Fibroblast of lung (primary cell): ENCODE measurements at regions not wholly inside any gene's neighbourhood (a gene's known extent, or its start where the extent isn't known, plus 50 kb on each side); places are given as distances from the start of the nearest gene placed in this dataset.

Experiments used
- EZH2 ChIP-seq: IDR thresholded peaks from 2 replicates; pipeline ENCODE4 v1.5.1; 2012; ENCODE audit warnings: low read length, control low read depth, mild to moderate bottlenecking; ENCODE audit errors: missing control alignments
- TF ChIP-seq, protein P1 (sequence below), 2 donors: IDR thresholded peaks in 1 of 2; conservative IDR thresholded peaks in 1 of 2; 1 replicate in 1 of 2; 2 replicates in 1 of 2; pipeline ENCODE4 v1.5.1; 2011 to 2012; ENCODE audit warnings: low read length in 2 of 2, control low read depth in 1 of 2, inconsistent platforms in 1 of 2, low read depth in 1 of 2, mild to moderate bottlenecking in 1 of 2

DNA sequence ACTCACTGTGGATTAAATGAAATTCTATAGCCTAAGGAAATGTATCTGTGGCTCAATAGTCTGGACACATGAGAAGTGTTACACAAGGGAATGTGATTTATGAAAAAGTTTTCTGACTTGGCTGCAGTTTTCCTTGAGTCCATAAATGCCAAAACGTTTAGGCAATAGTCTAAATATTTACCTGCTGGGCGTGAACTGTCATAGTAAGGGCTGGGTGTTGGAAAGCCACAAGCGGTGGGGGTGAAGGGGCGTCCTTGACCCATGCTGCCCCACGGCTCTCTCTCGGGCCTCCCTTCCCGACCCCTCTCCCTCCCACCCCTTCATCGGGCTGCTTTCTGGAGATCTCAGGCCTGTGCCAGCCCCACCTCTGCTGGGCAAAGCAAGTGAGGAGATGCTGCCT, 223.7 kb downstream of the BUB3 start:
- TF ChIP-seq, protein P1, sequence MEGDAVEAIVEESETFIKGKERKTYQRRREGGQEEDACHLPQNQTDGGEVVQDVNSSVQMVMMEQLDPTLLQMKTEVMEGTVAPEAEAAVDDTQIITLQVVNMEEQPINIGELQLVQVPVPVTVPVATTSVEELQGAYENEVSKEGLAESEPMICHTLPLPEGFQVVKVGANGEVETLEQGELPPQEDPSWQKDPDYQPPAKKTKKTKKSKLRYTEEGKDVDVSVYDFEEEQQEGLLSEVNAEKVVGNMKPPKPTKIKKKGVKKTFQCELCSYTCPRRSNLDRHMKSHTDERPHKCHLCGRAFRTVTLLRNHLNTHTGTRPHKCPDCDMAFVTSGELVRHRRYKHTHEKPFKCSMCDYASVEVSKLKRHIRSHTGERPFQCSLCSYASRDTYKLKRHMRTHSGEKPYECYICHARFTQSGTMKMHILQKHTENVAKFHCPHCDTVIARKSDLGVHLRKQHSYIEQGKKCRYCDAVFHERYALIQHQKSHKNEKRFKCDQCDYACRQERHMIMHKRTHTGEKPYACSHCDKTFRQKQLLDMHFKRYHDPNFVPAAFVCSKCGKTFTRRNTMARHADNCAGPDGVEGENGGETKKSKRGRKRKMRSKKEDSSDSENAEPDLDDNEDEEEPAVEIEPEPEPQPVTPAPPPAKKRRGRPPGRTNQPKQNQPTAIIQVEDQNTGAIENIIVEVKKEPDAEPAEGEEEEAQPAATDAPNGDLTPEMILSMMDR (conservative IDR thresholded peaks at IDR 0.05 in 1 of 2, IDR thresholded peaks at IDR 0.05 in 1 of 2; ENCODE audit: low read depth in 1 of 2, low read length in 2 of 2): no peak
- no peak for TF ChIP-seq EZH2
